HFFc6 (cell line): ENCODE measurements at regions not wholly inside any gene's neighbourhood (a gene's known extent, or its start where the extent isn't known, plus 50 kb on each side); places are given as distances from the start of the nearest gene placed in this dataset.

Experiments used
- DNase-seq: peaks from one replicate; pipeline ENCODE4 v3.0.0-alpha.2; 2018
- H3K27ac Mint-ChIP-seq: 2 replicates; pipeline ENCODE4 v1.8.0; 2020; ENCODE audit warnings: mild to moderate bottlenecking, mixed read lengths
- H3K27me3 Mint-ChIP-seq: 2 replicates; pipeline ENCODE4 v1.8.0; 2021; ENCODE audit warnings: mild to moderate bottlenecking, moderate library complexity, mixed read lengths; ENCODE audit not compliant: insufficient read depth
- H3K36me3 Mint-ChIP-seq: 2 replicates; pipeline ENCODE4 v1.8.0; 2021; ENCODE audit warnings: low read depth, mixed read lengths
- H3K4me1 Mint-ChIP-seq: 2 replicates; pipeline ENCODE4 v1.8.0; 2020; ENCODE audit warnings: low read depth, mixed read lengths
- H3K4me3 Mint-ChIP-seq: 2 replicates; pipeline ENCODE4 v1.8.0; 2020; ENCODE audit warnings: mild to moderate bottlenecking, moderate library complexity, mixed read lengths
- H3K9me3 Mint-ChIP-seq: 2 replicates; pipeline ENCODE4 v1.8.0; 2020; ENCODE audit warnings: mild to moderate bottlenecking, mixed read lengths
- TF ChIP-seq, protein P1 (sequence below): fragments of 200-600 bp; sonication (generic); IDR thresholded peaks from 2 replicates; pipeline ENCODE4 v1.5.0; 2021; ENCODE audit warnings: antibody characterized with exemption, mild to moderate bottlenecking

- TF ChIP-seq, protein P1, sequence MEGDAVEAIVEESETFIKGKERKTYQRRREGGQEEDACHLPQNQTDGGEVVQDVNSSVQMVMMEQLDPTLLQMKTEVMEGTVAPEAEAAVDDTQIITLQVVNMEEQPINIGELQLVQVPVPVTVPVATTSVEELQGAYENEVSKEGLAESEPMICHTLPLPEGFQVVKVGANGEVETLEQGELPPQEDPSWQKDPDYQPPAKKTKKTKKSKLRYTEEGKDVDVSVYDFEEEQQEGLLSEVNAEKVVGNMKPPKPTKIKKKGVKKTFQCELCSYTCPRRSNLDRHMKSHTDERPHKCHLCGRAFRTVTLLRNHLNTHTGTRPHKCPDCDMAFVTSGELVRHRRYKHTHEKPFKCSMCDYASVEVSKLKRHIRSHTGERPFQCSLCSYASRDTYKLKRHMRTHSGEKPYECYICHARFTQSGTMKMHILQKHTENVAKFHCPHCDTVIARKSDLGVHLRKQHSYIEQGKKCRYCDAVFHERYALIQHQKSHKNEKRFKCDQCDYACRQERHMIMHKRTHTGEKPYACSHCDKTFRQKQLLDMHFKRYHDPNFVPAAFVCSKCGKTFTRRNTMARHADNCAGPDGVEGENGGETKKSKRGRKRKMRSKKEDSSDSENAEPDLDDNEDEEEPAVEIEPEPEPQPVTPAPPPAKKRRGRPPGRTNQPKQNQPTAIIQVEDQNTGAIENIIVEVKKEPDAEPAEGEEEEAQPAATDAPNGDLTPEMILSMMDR: no peak
- Mint-ChIP-seq H3K4me3 (no peak overlapping the region), H3K4me1 (peaks cover 3% of the 10 kb centered on the region; the same call in 1 of the 2 replicates), H3K36me3 (no peaks in the 10 kb centered on the region), H3K27ac (no peak overlapping the region), H3K27me3 (peaks cover 26% of the 10 kb centered on the region), H3K9me3 (no peaks in the 10 kb centered on the region)
- no peak for DNase-seq
Observed at GRCh38 chr5:171528865-171529614, 109.6 kb downstream of the FGF18 start.

- H3K27ac Mint-ChIP-seq: no peak overlapping the region
Observed at GRCh38 chr5:171531638-171532037, 112.2 kb downstream of the FGF18 start.

DNA sequence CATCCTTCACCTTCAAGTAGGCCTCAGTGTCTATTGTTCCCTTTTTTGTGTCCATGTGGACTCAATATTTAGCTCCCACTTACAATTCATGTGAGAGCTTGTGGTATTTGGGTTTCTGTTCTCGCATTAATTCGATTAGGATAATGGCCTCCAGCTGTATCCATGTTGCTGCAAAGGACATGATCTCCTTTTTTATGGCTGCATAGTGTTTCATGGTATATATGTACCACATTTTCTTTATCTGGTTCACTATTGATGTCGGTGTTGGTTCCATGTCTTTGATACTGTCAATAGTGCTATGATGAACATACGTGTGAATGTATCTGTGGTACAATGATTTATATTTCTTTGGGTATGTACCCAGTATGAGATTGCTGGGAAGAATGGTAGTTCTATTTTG lies 113.7 kb downstream of the FGF18 start:
- Mint-ChIP-seq H3K4me3 (no peak overlapping the region), H3K9me3 (no peaks in the 10 kb centered on the region), H3K27me3 (peaks cover 23% of the 10 kb centered on the region), H3K4me1 (peaks cover 14% of the 10 kb centered on the region; the same call in 1 of the 2 replicates), H3K36me3 (no peaks in the 10 kb centered on the region), H3K27ac (no peak overlapping the region)
- TF ChIP-seq, protein P1: no peak
- DNase-seq: no peak

More at GRCh38 chr5:171531638-171532037, 112.2 kb downstream of the FGF18 start:
- H3K4me1 Mint-ChIP-seq: peaks cover 7% of the 10 kb centered on the region; the same call in 1 of the 2 replicates
- peaks cover 20% of the 10 kb centered on the region for H3K27me3 Mint-ChIP-seq
- no peak for DNase-seq
- H3K36me3 Mint-ChIP-seq: no peaks in the 10 kb centered on the region
- no peaks in the 10 kb centered on the region for H3K9me3 Mint-ChIP-seq
- TF ChIP-seq, protein P1: no peak
- no peak overlapping the region for H3K4me3 Mint-ChIP-seq

GRCh38 chr5:171534043-171534895 lies 114.8 kb downstream of the FGF18 start:
- Mint-ChIP-seq H3K27ac (no peak overlapping the region), H3K4me3 (no peak overlapping the region), H3K36me3 (no peaks in the 10 kb centered on the region), H3K9me3 (no peaks in the 10 kb centered on the region), H3K27me3 (peaks cover 28% of the 10 kb centered on the region), H3K4me1 (peaks cover 14% of the 10 kb centered on the region; the same call in 1 of the 2 replicates)
- TF ChIP-seq, protein P1: no peak
- no peak for DNase-seq

- no peak for DNase-seq
- peaks cover 33% of the 10 kb centered on the region for H3K27me3 Mint-ChIP-seq
- no peaks in the 10 kb centered on the region for H3K36me3 Mint-ChIP-seq
- H3K9me3 Mint-ChIP-seq: no peaks in the 10 kb centered on the region
- H3K4me1 Mint-ChIP-seq: peaks cover 14% of the 10 kb centered on the region; the same call in 1 of the 2 replicates
- TF ChIP-seq, protein P1: no peak
- H3K27ac Mint-ChIP-seq: no peak overlapping the region
- H3K4me3 Mint-ChIP-seq: no peak overlapping the region
Observed at GRCh38 chr5:171535162-171535561, 115.7 kb downstream of the FGF18 start.
